ENCODE measurements at regions not wholly inside any gene's neighbourhood (a gene's known extent, or its start where the extent isn't known, plus 50 kb on each side); places are given as distances from the start of the nearest gene placed in this dataset.
A peak's percentile ranks its signal among the peaks of the same experiment; 100 is the strongest.

DNA sequence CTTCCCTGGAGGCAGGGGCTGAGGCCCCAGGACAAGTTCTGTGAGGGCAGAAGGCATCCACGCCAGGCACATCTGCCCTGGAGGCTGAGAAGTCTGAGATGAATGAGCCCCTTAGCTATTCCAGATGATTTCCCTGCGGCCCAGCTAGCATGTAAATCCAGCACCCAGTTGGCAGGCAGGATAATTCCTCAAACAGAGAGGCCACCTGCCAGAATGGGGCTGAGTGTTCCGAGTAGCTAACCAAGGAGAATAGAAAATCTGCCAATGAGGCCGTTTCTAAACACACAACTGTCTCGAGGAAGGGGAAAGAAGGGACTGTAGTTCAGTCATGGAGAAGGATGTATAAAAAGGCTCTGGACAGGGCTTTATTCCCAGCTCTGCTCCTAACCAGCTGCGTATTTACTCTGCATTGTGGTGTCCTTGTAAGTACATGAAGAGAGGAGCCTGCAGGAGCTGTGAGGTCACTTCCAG is 211.4 kb upstream of the CDYL start:
- Histone ChIP-seq H3K27ac (ENCODE audit: low read length) (no peak overlapping the region), H3K4me1 (ENCODE audit: control insufficient read depth, insufficient read depth, low read length) (no peaks in the 10 kb centered on the region), H3K4me3 (ENCODE audit: low read length) (no peak overlapping the region), H3K27me3 (ENCODE audit: control insufficient read depth, insufficient read depth) (no peaks in the 10 kb centered on the region), H3K9me3 (ENCODE audit: control insufficient read depth, low read length) (no peaks in the 10 kb centered on the region)
- WGBS: 73% methylated on average over 6 of the region's 6 CpGs
- intact Hi-C loops (cut with DNase I): no loop called here
- ATAC-seq (no peak), DNase-seq (no peak)

GRCh38 chr6:4563877-4564276 is 212.3 kb upstream of the CDYL start:
- Histone ChIP-seq H3K27ac (ENCODE audit: low read length) (no peak overlapping the region), H3K4me3 (ENCODE audit: low read length) (no peak overlapping the region), H3K9me3 (ENCODE audit: control insufficient read depth, low read length) (no peaks in the 10 kb centered on the region), H3K27me3 (ENCODE audit: control insufficient read depth, insufficient read depth) (no peaks in the 10 kb centered on the region), H3K4me1 (ENCODE audit: control insufficient read depth, insufficient read depth, low read length) (no peaks in the 10 kb centered on the region)
- DNase-seq (no peak), ATAC-seq (no peak)
- 96% methylated on average over 4 of the region's 4 CpGs for WGBS
- intact Hi-C loops (cut with DNase I): no loop called here

DNA sequence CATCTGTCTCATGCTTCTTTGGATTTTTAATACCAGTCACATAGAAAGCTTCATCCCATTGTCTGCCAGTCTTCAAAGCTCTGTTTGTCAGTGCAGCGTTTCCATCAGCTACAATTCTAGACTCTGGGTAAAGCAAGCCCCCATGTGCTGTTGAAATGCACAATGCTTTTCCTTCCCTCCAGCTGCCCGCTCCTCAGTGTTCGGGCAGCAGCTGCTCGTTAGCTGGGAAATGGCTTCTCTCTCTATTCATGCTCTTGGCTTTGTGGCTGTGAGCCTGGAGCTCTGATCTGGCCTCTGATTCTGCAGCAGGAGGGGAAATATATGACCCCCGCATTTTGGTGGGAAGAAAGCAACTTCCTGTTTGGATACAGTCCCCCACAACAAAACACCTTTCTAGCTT is 213.0 kb upstream of the CDYL start:
- no peak for ATAC-seq
- H3K27ac ChIP-seq (ENCODE audit: low read length): no peak overlapping the region
- whole genome bisulfite sequencing: 64% methylated on average over 5 of the region's 5 CpGs
- H3K9me3 ChIP-seq (ENCODE audit: control insufficient read depth, low read length): no peaks in the 10 kb centered on the region
- H3K4me3 ChIP-seq (ENCODE audit: low read length): no peak overlapping the region
- DNase-seq: no peak
- H3K27me3 ChIP-seq (ENCODE audit: control insufficient read depth, insufficient read depth): no peaks in the 10 kb centered on the region
- H3K4me1 ChIP-seq (ENCODE audit: control insufficient read depth, insufficient read depth, low read length): no peaks in the 10 kb centered on the region
- intact Hi-C loops (cut with DNase I): no loop called here

DNA sequence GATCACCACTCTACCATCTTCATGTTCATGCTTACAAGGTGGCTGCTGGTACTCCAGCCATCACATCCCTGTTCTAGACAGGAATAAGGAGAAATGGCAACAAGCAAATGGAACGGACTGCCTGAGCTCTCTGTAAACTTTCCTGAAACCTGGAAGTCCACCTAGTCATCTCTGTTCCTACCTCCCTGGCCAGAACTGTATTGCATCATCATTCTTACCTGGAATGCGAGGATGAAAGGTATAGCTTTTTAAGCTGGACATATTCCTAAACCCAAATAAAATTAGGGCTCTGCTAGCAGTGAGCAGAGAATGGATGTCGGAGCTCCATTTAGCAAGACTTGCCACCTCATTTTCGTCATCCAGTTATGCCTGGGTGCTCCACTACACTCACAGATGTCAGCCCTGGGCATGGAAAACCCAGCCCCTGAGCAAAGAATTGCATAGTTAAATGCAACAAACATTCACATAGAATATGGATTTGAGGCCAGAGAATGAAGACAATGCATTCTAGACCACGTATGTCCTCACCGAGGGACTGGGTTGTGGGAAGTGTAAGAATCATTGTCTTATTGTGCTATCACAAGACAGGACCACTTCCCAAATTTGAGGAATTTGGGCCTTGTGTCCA is 214.3 kb upstream of the CDYL start:
- intact Hi-C loops (cut with DNase I): no loop called here
- Histone ChIP-seq H3K4me3 (ENCODE audit: low read length) (no peak overlapping the region), H3K27me3 (ENCODE audit: control insufficient read depth, insufficient read depth) (no peaks in the 10 kb centered on the region), H3K27ac (ENCODE audit: low read length) (no peak overlapping the region), H3K9me3 (ENCODE audit: control insufficient read depth, low read length) (no peaks in the 10 kb centered on the region), H3K4me1 (ENCODE audit: control insufficient read depth, insufficient read depth, low read length) (no peaks in the 10 kb centered on the region)
- WGBS: 96% methylated on average over 6 of the region's 6 CpGs
- ATAC-seq (no peak), DNase-seq (no peak)

- 94% methylated on average over 3 of the region's 3 CpGs for WGBS
- Histone ChIP-seq H3K27ac (ENCODE audit: low read length) (no peak overlapping the region), H3K4me3 (ENCODE audit: low read length) (no peak overlapping the region), H3K27me3 (ENCODE audit: control insufficient read depth, insufficient read depth) (no peaks in the 10 kb centered on the region), H3K9me3 (ENCODE audit: control insufficient read depth, low read length) (no peaks in the 10 kb centered on the region), H3K4me1 (ENCODE audit: control insufficient read depth, insufficient read depth, low read length) (no peaks in the 10 kb centered on the region)
- DNase-seq (no peak), ATAC-seq (no peak)
- intact Hi-C loops (cut with DNase I): no loop called here
Observed at GRCh38 chr6:4561078-4561435, 215.1 kb upstream of the CDYL start.

DNA sequence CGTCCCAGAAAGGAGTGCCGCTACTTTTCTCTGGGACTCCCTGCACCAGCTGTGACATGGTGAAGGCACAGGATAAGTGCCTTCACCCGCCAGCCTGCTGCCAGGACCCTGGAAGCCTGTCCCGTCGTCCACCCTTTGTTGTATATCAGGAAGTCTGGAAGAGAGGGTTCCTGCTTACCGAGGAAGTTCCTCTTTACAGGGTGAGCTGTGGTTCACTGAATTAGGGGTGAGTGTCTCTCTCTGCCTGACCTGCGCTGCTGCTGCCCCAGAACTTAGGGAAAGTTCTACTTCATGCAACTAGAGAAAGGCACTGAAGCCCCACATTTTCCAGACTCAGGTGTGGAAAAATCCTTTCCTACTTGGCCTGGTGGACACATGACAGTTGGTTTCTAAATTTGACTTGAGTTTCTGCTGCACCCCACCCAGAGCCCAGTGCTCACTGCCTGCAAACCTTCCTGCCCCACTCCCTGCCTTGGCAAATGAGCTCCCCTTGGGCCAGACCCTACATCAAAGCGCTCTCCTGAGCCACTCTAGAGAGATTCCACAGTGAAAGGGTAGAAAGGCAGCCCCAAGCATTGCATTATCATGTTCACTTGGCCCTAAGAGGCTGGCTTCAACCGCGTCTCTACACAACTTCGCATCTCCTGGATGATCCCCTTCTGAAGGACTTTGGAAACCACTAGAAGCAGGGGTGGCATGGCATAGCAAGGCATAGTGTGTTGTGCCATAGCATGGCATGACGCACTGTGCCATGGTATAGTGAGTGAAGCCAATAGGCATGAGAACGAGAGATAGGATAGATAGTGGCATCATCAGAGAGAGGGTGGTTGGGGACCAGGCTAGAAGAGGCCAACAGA is 215.8 kb upstream of the CDYL start:
- H3K9me3 ChIP-seq (ENCODE audit: control insufficient read depth, low read length): no peaks in the 10 kb centered on the region
- no peak overlapping the region for H3K27ac ChIP-seq (ENCODE audit: low read length)
- intact Hi-C loops (cut with DNase I): no loop called here
- H3K4me3 ChIP-seq (ENCODE audit: low read length): no peak overlapping the region
- no peaks in the 10 kb centered on the region for H3K27me3 ChIP-seq (ENCODE audit: control insufficient read depth, insufficient read depth)
- DNase-seq (no peak), ATAC-seq (no peak)
- no peaks in the 10 kb centered on the region for H3K4me1 ChIP-seq (ENCODE audit: control insufficient read depth, insufficient read depth, low read length)
- 81% methylated on average over 13 of the region's 13 CpGs for WGBS

GRCh38 chr6:4559281-4559875 is 216.8 kb upstream of the CDYL start:
- DNase-seq: no peak
- H3K27me3 ChIP-seq (ENCODE audit: control insufficient read depth, insufficient read depth): no peaks in the 10 kb centered on the region
- 96% methylated on average over 19 of the region's 19 CpGs for WGBS
- ATAC-seq: peak in 1 of 2 donors; percentile 20
- H3K9me3 ChIP-seq (ENCODE audit: control insufficient read depth, low read length): no peaks in the 10 kb centered on the region
- H3K27ac ChIP-seq (ENCODE audit: low read length): no peak overlapping the region
- intact Hi-C loops (cut with DNase I): no loop called here
- no peaks in the 10 kb centered on the region for H3K4me1 ChIP-seq (ENCODE audit: control insufficient read depth, insufficient read depth, low read length)
- no peak overlapping the region for H3K4me3 ChIP-seq (ENCODE audit: low read length)

DNA sequence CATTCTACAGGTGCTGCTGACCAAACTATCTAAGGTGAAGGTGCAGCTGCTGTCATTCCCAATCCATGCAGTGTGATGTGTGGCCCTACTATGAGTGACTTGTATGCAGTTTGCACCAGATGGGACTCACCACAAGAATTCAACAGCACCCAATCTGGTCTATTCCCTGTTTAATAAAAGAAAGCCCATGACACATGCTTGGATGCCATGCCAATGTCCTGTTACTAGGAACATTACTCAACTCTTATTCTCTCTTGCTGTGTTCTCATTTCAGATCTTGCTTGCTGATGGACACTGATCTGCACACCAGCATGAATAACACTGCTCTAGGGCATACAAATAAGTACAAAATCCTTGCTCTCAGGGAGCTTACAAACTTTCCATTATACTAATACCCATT is 221.6 kb upstream of the CDYL start:
- no peaks in the 10 kb centered on the region for H3K9me3 ChIP-seq (ENCODE audit: control insufficient read depth, low read length)
- DNase-seq (no peak), ATAC-seq (no peak)
- no peak overlapping the region for H3K27ac ChIP-seq (ENCODE audit: low read length)
- no peak overlapping the region for H3K4me3 ChIP-seq (ENCODE audit: low read length)
- intact Hi-C loops (cut with DNase I): no loop called here
- no peaks in the 10 kb centered on the region for H3K4me1 ChIP-seq (ENCODE audit: control insufficient read depth, insufficient read depth, low read length)
- H3K27me3 ChIP-seq (ENCODE audit: control insufficient read depth, insufficient read depth): no peaks in the 10 kb centered on the region

DNA sequence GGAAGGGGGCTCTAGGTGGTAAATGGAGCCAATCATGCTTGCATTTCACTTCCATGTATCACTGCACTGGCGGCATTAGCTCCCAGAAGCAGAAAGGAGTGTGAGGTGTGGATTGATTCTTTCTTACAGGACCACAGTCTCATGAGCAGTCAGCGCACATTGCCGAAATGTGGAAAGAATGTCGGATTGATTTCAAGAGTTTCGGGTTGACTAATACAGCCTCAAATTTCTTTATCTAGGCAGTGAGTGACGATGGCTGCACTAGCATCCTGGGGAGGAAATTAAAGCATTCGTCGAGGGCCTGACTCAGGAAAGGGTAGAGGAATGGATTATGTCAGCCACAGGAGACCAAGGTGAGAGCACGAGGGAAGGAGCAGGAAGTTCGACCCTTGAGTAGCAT is 222.8 kb upstream of the CDYL start:
- Histone ChIP-seq H3K27me3 (ENCODE audit: control insufficient read depth, insufficient read depth) (no peaks in the 10 kb centered on the region), H3K4me3 (ENCODE audit: low read length) (no peak overlapping the region), H3K4me1 (ENCODE audit: control insufficient read depth, insufficient read depth, low read length) (no peaks in the 10 kb centered on the region), H3K9me3 (ENCODE audit: control insufficient read depth, low read length) (no peaks in the 10 kb centered on the region), H3K27ac (ENCODE audit: low read length) (no peak overlapping the region)
- no peak for ATAC-seq
- intact Hi-C loops (cut with DNase I): no loop called here
- WGBS: 51% methylated on average over 10 of the region's 10 CpGs
- no peak for DNase-seq

- intact Hi-C loops (cut with DNase I): no loop called here
- Histone ChIP-seq H3K4me1 (ENCODE audit: control insufficient read depth, insufficient read depth, low read length) (no peaks in the 10 kb centered on the region), H3K27me3 (ENCODE audit: control insufficient read depth, insufficient read depth) (no peaks in the 10 kb centered on the region), H3K9me3 (ENCODE audit: control insufficient read depth, low read length) (no peaks in the 10 kb centered on the region), H3K4me3 (ENCODE audit: low read length) (no peak overlapping the region), H3K27ac (ENCODE audit: low read length) (no peak overlapping the region)
- WGBS: 98% methylated on average over 1 of the region's 1 CpG
- peak in 1 of 2 donors; percentile 11 for ATAC-seq
- DNase-seq: peak in 1 of 3 donors; percentile 50
Observed at GRCh38 chr6:4550227-4550597, 226.0 kb upstream of the CDYL start.

GRCh38 chr6:4549556-4550226 is 226.5 kb upstream of the CDYL start:
- Histone ChIP-seq H3K27ac (ENCODE audit: low read length) (no peak overlapping the region), H3K4me1 (ENCODE audit: control insufficient read depth, insufficient read depth, low read length) (no peaks in the 10 kb centered on the region), H3K4me3 (ENCODE audit: low read length) (no peak overlapping the region), H3K9me3 (ENCODE audit: control insufficient read depth, low read length) (no peaks in the 10 kb centered on the region), H3K27me3 (ENCODE audit: control insufficient read depth, insufficient read depth) (no peaks in the 10 kb centered on the region)
- intact Hi-C loops (cut with DNase I): no loop called here
- 97% methylated on average over 23 of the region's 23 CpGs for WGBS
- DNase-seq (no peak), ATAC-seq (no peak)

Measured in right cardiac atrium (tissue), 5 donors.